ENCODE measurements at regions not wholly inside any gene's neighbourhood (a gene's known extent, or its start where the extent isn't known, plus 50 kb on each side); places are given as distances from the start of the nearest gene placed in this dataset.
"Not testable (repeated sequence)": the region's sequence is repeated elsewhere in the genome, so short reads cannot be mapped to it uniquely, and the experiment has no call there.

DNA sequence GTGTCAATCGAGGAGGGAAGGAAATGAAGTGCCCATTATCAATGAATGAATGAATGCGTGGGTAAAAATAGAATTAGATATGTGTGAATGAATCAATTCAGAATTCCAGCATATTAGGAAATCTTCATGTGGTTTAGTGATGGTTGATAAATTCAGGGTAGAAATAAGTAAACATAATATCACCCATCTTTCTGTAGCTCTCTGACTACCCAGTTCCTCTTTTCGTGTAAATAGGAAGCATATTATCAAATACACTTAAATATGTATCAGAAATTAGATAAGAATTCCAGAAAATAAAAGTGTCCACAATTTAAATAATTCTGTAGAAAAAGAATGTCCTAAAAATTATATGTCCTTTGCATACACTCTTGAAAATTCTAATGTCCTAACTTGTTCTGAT, 552.9 kb upstream of the LRATD1 start:
- DNase-seq (ENCODE audit: low spot score): no peak

DNA sequence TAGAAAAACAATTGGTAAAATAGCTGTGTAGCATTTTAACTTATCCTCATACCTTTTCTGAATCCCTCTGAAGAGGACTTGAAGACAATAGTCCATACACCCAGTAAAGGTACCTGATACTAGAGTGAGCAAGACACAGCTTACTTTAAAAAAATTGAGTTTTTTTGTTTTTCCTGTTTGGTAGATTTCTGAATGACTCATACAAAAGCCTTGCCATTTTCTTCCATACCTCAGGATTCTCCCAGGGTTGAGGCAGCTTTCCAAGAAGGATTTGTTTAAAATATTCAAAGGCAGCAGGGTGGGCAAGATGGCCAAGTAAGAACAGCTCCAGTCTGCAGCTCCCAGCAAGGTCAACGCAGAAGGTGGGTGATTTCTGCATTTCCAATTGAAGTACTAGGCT, 551.0 kb upstream of the LRATD1 start:
- no peak for DNase-seq (ENCODE audit: low spot score)

DNA sequence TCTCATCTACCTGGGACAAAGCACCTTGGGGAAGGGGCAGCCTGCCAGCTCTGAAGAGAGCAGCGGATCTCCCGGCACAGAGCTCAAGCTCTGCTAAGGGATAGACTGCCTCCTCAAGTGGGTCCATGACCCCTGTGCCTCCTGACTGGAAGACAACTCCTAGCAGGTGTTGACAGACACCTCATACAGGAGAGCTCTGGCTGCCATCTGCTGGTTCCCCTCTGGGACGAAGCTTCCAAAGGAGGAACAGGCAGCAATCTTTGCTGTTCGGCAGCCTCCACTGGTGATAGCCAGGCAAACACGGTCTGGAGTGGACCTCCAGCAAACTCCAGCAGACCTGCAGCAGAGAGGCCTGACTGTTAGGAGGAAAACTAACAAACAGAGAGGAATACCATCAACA, 549.9 kb upstream of the LRATD1 start:
- DNase-seq (ENCODE audit: low spot score): no peak

DNA sequence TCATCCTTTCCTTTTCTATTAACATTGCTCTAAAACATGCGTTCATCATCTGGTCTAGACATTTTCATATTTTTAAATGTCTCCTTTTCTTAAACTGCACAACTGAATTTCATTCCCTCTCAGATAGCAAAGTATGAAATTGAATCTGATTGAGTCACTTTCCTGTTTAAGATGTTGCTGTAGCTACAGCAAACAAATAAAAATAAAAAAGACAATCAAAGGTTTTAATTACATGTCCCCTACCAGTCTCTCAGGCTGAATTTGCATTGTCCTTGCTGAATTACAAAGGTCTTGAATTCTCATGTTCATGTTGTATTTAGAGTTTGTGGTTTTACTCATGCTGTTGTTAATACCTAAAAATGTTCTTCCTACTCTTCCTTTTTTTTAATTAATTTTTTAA, 537.9 kb upstream of the LRATD1 start:
- DNase-seq (ENCODE audit: low spot score): no peak

DNA sequence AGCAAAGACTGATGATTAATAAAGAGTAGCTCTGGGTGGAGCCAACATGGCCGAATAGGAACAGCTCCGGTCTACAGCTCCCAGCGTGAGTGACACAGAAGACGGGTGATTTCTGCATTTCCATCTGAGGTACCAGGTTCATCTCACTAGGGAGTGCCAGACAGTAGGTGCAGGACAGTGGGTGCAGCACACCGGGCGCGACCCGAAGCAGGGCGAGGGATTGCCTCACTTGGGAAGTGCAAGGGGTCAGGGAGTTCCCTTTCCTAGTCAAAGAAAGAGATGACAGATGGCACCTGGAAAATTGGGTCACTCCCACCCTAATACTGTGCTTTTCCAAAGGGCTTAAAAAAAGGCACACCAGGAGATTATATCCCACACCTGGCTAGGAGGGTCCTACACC, 533.4 kb upstream of the LRATD1 start:
- not testable (repeated sequence) for DNase-seq (ENCODE audit: low spot score)

DNA sequence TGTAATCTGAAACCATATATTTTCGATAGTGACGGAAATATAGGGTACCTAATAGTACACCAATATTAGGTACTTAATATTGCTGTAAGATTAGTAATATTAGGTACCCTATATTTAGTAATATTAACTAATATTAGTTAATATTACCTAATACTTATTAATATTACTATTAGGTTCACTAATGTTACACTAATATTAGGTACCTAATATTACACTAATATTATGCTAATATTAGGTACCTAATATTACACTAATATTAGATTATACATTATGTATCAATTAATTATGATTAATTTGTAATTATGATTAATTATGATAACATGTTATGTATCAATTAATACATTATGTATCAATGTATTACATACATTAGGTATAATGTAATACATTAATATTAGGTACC, 518.2 kb upstream of the LRATD1 start:
- DNase-seq (ENCODE audit: low spot score): no peak

DNA sequence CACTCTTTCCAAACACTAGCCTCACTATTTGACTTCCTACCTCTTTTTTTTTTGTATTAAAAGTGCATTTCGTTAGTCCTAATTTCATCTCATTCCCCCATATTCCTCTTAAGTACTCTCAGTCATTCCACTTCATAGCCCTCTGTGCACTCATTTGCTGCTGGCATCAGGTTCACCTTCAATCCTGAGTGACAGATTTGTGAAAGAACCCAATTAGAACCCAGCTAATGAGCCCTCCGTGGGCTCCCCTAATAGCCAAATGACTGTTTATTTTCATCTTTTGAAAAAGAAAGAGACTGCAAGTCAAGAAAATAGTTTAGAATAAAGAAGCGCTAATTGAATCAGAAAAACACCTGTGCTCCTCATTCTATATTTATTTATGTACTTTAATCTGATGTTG, 512.1 kb upstream of the LRATD1 start:
- DNase-seq (ENCODE audit: low spot score): no peak

DNA sequence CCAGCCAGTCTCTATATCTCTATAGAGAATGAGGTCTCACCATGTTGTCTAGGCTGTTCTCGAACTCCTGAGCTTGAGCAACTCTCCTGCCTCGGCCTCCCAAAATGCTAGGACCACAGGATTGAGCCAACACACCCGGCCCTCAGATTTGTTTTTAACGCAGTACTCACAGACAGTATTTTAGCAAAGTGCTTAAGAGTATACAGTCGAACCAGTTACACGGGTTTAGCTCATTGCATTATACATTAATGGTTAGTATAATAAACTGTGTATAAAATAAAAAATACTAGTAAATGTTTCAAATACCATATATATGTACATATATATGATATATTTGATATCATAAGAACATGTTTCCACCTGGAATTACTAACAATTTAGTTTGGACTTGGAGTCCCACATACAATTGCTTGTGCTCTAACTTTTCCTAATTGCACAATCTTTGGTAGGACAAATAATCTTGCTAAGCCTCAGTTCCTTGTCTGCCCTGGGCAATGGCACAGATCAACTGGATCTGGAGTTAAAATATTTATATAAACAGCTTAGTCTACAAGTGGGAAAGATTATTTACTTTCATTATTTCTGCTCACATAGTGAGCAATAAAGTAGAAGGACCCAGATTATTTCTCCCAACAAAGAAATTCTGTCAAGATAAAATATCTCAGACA, 508.9 kb upstream of the LRATD1 start:
- DNase-seq (ENCODE audit: low spot score): no peak

DNA sequence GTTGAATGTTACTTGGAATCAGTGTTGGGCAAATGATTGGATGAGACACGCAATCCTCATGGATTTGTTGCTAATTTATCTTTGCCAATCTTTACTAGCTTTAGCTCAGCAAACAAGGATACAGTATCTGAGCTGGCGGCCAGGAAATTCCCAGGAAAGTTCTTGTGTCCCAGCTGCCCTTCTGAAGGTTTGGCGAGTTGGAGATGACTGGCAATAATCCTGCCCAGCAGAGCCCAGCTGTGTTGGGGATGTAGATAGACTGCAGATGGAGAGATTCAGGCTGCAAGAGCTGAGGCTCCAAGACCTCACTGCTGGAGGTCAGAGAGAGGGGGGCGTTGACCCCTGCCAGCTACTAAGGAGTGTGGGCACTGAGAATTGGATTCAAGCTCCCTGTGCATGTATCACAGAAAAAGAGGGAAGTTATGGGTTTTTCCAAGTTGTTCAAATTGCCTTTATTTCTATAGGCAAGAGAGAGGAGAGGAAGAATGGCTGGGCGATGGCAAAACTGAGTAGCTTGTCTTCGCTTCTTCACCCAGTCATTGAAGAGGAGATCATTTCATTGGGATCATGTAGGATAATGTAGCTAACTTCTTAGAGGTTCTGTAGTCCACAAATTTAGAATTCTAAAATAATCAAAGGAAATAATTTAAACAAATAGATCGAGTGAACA, 506.8 kb upstream of the LRATD1 start:
- peak; percentile 12 for DNase-seq (ENCODE audit: low spot score)

DNA sequence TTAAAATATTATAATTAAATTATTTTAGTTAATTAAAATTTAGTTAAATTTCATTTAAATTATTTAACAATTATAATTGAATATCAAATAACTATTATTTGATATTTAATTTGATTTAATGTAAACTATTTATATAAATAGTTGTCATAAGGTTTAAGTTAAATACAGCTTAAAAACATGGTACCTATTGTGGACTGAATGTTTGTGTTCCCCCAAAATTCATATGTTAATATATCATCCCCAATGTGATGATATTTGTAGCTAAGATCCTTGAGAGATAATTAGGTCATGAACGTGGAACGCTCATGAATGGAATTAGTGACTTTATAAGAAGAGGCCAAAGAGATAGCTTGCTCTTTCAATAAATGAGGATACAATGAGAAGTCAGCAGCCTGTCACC, 505.7 kb upstream of the LRATD1 start:
- DNase-seq (ENCODE audit: low spot score): no peak

DNA sequence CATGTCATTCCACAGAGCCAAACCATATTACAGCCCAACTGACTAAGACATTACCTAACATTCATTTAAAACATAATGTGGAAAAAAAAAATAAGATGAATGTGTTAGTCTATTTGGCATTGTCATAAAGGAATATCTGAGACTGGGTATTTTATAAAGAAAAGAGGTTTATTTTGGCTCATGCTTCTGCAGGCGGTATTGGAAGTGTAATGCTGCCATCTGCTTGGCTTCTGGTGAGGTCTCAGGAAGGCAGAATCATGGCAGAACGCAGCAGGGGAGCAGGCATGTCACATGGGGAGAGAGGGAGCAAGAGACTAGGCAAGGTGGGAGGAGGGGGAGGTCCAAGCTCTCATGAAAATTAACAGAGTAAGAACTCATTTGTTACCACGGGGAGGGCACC, 504.8 kb upstream of the LRATD1 start:
- DNase-seq (ENCODE audit: low spot score): no peak

DNA sequence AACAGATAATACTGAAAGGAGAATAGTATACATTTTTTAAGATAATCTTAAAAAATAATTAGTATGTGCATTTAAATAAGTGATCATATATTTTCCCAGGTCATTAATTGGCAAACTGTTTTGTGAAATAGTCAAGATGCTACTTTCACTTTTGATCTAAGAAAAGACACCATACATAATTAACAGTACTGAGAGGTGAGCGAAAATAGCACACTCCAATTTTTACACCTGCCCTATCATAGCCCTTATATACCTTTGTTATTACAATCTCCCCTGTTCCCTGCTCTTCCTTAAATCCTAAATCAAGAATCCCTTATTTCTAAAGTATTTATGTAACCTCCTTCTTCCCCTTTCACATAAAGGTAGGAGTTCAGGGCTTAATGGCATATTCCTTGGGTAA, 500.1 kb upstream of the LRATD1 start:
- no peak for DNase-seq (ENCODE audit: low spot score)

DNA sequence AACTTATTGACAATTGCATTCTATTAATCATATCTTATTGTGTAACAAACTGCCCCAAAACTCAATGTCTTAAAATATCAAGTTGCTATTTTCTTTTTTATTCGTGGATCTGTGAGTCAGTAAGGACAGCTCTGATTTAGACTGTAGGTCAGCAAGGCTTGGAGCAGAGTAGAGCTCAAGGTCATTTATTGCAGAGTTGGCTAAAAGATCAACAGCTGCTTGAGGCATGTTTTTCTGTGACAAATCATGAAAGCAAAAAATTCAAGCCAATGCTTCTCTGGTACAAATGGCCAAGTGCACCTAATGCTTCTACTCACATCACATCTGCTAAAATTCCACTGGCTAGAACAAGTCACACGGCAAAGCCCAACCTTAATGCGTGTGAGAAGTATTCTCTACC, 497.7 kb upstream of the LRATD1 start:
- no peak for DNase-seq (ENCODE audit: low spot score)

DNA sequence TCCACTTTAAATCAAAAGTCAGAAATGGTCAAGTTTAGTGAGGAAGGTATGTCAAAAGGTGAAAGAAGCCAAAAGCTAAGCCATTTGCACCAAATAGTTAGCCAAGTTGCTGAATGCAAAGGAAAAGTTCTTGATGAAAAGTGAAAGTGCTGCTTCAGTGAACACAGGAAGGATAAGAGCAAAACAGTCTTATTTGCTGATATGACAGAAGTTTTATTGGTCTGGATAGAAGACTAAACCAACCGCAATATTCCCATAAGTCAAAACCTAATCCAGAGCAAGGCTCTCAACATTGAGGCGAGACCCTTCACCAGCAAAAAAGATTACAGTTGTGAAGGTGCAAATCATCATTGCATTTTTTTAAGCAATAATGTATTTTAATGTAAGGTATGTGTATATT, 496.5 kb upstream of the LRATD1 start:
- DNase-seq (ENCODE audit: low spot score): no peak

DNA sequence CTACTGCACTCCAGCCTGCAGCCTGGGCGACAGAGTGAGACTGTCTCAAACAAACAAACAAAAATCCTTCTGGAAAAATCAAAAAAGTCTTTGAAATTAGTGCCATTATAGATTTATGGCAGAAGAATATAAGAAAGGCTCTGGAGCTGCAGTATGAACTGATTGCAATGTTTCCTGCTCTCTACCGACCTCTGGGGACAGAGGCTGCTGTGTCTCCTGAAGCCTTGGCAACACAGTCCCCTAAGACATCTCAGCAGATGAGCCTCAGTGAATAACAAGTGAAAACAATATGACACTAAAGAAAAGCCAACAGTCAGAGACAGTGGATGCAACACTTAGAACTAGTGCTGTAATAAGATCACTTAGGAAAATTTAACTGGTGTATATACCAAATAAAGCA, 494.9 kb upstream of the LRATD1 start:
- peak; percentile 39 for DNase-seq (ENCODE audit: low spot score)

DNA sequence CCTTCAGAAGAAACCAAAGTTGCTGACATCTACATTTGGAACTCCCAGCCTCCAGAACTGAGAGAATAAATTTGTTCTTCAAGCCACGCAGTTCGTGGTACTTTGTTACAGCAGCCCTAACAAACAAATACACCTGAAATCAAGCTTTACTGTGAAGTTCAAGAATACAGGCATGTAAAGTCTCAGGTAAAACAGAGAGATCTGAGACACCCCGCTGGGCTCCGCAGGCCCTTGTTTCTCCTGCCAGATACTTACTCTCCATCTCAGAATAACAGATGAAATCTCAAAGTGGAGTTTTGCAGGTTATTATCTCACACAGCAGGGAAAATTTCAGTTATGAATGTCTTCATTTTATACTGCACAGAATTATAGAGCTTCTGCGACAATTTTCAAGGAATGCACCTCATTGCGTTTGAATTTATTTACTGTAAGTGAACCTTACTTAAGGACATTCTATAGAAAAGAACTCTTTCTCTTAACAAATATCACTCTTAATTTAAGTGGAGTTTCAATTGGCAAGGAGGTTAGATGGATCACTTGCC, 492.4 kb upstream of the LRATD1 start:
- no peak for DNase-seq (ENCODE audit: low spot score)

DNA sequence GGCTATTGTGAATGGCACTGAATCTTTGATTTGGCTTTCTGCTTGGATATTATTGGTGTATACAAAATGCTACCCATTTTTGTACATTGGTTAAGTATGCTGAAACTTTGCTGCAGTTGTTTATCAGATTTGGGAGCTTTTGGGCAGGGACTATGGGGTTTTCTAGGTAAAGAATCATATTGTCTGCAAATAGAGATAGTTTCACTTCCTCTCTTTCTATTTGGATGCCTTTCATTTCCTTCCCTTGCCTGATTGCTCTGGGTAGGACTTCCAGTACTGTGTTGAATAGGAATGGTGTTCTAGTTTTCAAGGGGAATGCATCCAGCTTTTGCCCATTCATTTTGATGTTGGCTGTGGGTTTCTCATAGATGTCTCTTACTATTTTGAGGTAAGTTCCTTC, 489.1 kb upstream of the LRATD1 start:
- DNase-seq (ENCODE audit: low spot score): no peak

DNA sequence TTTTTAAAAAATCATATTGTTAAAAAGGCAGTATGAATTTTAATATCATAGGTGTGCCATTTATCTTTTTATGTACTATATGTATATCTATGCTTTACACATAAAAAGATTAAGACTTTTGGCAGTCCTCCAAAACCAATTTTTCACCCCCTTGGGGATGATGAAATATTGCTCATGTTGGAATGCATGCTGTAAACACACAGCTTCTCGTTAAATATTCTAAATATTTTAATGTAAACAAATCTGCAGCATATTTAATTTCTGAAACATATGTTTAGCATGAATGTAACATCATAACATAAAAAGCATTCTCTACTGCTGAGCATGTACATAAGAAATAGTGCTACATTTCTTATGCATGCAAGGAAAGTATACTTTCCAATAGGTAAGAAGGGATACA, 484.3 kb upstream of the LRATD1 start:
- no peak for DNase-seq (ENCODE audit: low spot score)

DNA sequence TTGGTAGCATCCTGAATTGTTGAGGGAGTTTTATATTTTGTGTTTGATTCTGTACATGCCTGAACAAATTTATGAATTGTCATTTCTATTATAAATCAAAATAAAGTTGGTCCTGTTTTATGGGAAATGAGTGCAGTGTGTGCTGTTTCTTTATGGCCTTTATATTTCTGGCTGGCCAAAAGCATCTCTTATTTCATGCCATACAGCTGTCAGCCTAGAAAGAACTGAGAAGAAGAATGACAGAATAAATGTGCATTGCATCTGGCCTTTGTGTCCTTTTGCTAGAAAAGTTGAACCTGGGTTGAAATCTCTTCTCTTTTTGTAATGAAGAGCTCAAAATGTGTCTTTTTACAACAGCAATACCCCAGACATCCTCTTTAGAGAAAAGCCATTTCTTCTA, 474.7 kb upstream of the LRATD1 start:
- DNase-seq (ENCODE audit: low spot score): no peak

DNA sequence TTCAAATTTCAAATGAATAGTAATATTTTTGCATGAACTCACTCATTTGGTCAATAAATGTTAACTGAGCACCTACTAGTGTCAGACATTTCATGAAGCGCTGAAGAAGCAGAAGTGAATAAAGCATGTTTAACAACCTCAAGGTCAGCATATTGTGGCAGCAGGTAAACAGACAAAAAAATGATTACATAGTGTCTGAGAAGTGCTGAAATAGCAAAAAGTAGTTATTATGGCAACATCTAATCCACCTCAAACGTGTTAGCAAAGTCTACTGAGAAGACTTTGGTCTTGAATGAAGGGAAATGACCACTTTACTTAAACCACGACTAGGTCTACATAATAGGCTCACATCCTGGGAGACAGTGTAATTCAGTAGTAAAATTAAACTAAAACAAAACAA, 452.2 kb upstream of the LRATD1 start:
- DNase-seq (ENCODE audit: low spot score): no peak

DNA sequence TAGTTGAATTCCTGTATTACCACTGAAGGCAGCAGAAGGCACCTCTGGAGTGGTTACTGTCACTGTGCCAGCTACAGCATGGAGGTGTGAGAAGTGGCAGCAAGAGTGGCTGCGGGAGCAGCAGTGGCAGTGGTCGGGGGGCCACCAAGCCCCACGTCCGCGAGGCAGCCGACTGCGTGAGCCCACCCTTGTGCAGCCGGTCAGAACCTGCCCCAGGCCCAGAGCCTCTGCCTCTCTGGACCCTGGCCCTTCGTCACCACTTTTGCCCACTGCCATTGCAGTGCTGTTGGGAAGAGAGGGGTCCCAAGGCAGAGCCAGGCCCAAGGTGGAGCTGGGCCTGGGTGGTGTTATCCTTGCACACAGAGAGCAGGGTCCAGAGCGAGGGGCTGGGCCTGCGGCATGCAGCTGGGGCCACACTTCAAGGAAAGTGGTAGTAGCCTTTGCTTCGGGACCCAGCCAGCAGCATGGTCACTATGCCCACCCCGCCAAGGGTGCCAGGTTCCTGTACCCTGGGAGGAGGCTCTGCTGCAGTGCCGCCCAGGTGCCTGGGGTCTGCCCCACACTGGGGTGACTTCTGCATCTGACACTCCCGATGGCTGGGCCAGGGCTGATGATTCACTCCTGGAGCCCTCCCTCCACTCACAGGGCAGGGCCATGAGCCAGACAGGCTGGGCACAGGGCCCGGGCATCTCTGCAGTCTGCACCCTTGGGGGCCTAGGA, 450.1 kb upstream of the LRATD1 start:
- no peak for DNase-seq (ENCODE audit: low spot score)

DNA sequence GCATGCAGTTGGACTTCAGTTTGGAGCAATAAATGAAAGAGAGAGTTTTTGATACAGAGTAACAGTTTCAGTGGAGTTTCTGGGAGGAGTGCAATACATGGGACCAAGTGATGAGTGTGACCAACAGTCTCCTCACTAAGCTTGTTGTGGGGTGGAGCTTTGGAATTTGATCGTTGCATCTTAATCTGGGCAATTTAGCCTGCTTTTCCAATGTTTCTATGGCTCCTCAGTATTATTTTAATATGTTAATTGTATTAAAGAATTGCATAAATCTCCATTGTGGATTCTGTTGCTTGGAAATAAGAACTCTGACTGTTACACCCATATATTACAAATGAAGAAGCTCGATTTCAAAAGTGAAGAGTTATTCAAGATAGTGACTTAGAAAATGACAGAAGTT, 446.6 kb upstream of the LRATD1 start:
- DNase-seq (ENCODE audit: low spot score): no peak

DNA sequence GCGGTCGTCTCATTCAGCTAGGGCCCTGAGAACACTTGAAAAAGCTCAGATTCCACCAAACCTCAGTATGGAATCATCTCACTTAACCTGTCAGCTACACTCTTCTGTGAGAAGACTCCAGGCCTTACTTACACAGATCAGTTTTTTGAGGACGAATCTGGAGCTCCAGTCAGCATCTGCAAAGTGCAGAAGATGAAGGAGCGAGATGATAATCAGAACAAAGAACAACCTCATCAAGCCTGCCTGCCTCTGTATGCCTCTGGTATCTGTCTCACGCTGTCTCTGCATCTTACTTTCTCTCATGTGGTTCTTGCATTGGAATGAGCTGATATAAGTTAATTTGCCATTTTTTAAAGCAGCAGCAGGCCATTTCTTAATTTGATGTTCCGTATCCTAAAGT, 444.1 kb upstream of the LRATD1 start:
- no peak for DNase-seq (ENCODE audit: low spot score)

Data from D341Med (cell line).